DND-41 (cell line): ENCODE measurements at regions not wholly inside any gene's neighbourhood (a gene's known extent, or its start where the extent isn't known, plus 50 kb on each side); places are given as distances from the start of the nearest gene placed in this dataset.
"Not testable (repeated sequence)": the region's sequence is repeated elsewhere in the genome, so short reads cannot be mapped to it uniquely, and the experiment has no call there.

Experiments
- EZH2 ChIP-seq: IDR thresholded peaks from 3 replicates; pipeline ENCODE4 v1.6.1; 2012; ENCODE audit warnings: borderline replicate concordance, low read depth, mild to moderate bottlenecking, moderate library complexity, low read length, inconsistent platforms; ENCODE audit not compliant: severe bottlenecking
- TF ChIP-seq, protein P1 (sequence below): IDR thresholded peaks from 2 replicates; pipeline ENCODE4 v1.5.1; 2012; ENCODE audit warnings: borderline replicate concordance, low read length, moderate library complexity, mild to moderate bottlenecking; ENCODE audit not compliant: poor library complexity, severe bottlenecking; ENCODE audit errors: extremely low read depth

DNA sequence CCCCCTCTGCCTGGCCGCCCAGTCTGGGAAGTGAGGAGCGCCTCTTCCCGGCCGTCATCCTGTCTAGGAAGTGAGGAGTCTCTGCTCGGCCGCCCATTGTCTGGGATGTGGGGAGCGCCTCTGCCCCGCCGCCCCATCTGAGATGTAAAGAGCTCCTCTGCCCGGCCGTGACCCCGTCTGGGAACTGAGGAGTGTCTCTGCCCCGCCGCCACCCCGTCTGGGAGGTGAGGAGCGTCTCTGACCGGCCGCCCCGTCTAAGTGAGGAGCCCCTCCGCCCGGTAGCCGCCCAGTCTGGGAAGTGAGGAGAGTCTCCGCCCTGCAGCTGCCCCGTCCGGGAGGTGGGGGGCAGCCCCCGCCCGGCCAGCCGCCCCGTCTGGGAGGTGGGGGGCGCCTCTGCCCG, 228.9 kb downstream of the RPIA start:
- TF ChIP-seq, protein P1, sequence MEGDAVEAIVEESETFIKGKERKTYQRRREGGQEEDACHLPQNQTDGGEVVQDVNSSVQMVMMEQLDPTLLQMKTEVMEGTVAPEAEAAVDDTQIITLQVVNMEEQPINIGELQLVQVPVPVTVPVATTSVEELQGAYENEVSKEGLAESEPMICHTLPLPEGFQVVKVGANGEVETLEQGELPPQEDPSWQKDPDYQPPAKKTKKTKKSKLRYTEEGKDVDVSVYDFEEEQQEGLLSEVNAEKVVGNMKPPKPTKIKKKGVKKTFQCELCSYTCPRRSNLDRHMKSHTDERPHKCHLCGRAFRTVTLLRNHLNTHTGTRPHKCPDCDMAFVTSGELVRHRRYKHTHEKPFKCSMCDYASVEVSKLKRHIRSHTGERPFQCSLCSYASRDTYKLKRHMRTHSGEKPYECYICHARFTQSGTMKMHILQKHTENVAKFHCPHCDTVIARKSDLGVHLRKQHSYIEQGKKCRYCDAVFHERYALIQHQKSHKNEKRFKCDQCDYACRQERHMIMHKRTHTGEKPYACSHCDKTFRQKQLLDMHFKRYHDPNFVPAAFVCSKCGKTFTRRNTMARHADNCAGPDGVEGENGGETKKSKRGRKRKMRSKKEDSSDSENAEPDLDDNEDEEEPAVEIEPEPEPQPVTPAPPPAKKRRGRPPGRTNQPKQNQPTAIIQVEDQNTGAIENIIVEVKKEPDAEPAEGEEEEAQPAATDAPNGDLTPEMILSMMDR = not testable (repeated sequence)
- not testable (repeated sequence) for TF ChIP-seq EZH2
